Stimulated activated naive CD4-positive, alpha-beta T cell treated with Interleukin-2 at 50 U/mL for 16 hours (primary cell): ENCODE measurements at regions not wholly inside any gene's neighbourhood (a gene's known extent, or its start where the extent isn't known, plus 50 kb on each side); places are given as distances from the start of the nearest gene placed in this dataset.

Experiments used
- DNase-seq: peaks from one replicate; lab custom pipeline; 2025; lab: John Stamatoyannopoulos, UW

GRCh38 chr6:113464536-113464935 is 392.6 kb upstream of the MARCKS start:
- DNase-seq = no peak

DNA sequence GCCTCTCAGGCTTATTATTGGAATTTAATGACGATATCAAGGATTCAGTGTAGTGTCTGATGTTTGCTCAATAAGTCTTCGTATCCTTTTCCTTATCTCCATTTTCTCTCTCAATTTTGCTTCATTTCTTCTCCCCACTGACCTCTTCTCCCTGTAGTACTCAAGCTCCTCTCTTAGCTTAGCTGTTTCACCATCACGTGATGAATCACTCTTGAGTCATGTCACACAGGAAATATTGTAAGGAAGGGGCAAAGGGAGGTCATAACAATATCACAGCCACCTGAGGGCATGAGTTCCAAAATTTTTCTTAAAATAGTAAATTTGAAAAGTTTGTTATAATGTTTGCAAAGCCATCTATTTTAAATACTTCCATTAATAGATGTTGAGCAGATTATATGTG is 392.2 kb upstream of the MARCKS start:
- DNase-seq = no peak

- DNase-seq = no peak
Observed at GRCh38 chr6:113466526-113466925, 390.6 kb upstream of the MARCKS start.

DNA sequence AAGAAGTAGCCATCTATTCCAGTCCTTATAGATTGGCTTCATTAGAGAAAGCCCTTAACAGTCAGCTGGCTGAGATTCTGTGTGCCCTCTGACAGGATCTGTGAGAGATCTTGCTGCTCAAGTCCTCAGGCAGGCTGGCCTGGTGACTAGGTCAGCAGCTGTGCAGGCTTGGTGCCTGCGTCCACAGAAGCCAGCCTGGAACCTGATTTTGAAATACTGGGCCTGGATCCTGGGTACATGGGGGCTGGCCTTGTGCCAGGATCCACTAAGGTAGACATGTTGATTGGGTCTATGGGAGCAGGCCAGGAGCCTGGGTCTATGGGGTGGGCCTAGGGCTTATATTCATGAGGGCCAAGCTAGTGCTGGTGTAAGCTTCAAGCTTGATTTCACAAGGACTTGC is 381.8 kb upstream of the MARCKS start:
- DNase-seq = no peak

- DNase-seq = no peak
Observed at GRCh38 chr6:113476937-113477839, 380.0 kb upstream of the MARCKS start.

DNA sequence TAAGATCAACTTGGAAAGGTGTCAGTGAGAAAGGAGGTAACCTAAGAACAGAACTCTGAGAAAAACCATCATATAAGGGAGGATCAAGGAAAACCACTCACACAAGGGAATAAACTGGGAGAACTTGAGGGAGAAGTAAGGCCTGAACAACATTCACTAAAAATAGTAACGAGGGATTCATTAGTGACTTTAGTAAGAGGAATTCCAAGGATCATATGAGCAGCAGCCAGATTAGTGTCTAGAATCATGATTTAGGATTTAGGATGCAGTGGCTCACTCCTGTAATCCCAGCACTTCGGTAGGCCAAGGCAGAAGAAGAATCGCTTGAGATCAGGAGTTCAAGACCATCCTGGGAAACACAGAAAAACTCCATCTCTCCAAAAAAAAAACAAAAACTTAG is 376.5 kb upstream of the MARCKS start:
- no peak for DNase-seq

DNA sequence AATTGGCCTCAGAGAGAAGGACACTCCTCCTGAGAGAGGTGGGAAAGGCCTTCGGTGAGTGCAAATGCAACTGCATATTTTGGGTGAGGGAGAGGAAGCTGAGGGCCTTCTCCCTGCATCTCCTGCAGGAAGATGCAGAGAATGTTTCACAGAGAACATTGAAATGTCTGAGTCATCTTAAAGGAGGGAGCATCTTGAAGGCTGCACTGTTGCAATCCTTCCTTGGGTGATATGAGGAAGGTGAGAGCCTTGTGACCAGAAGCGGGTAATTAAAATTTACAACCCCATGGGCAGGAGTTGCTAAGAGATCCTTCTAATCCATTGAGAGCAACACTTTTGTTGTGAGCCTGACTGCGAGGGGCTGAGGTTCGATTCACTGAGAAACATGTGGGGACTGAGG is 375.7 kb upstream of the MARCKS start:
- no peak for DNase-seq

- DNase-seq = no peak
Observed at GRCh38 chr6:113481910-113482309, 375.2 kb upstream of the MARCKS start.

- DNase-seq = no peak
Observed at GRCh38 chr6:113482771-113483170, 374.4 kb upstream of the MARCKS start.

DNA sequence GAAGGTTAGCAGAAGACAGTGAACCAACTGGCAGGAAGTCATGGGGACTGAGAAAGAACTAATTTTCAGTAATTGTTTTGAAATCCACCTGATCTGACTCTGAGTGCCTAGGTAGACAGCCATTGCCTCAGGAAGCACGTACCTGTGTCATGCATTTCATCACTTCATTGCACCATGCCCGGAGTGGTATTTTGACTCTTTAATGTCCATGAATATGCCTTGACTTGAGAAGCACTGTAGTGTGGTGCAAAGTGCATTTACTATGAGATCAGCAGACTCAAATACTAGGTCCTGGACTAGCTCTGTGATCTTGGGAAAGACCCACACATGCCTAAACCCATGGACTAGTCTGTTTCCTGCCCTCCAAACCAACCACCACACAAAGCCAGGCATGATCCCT is 370.9 kb upstream of the MARCKS start:
- DNase-seq = no peak

DNA sequence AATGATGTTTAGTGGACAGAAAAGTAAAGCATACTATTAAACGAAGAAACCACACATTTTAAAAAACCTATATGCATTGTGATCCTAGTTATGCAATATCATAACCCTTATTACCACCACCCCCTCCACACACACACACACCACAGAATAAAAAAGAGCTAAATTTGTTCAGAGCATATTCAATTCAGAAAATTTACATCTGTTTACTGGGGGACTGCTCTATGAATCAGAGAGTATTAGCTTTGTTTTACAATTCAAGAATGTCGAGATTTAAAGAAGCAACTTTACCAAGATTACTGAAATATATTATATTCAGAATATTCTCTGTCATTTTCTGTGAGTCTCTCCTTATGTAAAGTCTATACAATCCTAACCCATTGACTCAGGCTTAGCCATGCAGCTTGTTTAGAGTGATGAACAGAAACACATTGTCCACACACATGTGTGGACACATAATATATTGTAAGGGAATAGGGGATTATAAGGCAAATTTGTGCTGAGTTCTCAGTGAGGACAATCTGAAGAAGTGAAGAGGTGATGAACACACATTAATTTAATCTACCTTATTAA is 369.6 kb upstream of the MARCKS start:
- DNase-seq = no peak

- DNase-seq = no peak
Observed at GRCh38 chr6:113488061-113488460, 369.1 kb upstream of the MARCKS start.

DNA sequence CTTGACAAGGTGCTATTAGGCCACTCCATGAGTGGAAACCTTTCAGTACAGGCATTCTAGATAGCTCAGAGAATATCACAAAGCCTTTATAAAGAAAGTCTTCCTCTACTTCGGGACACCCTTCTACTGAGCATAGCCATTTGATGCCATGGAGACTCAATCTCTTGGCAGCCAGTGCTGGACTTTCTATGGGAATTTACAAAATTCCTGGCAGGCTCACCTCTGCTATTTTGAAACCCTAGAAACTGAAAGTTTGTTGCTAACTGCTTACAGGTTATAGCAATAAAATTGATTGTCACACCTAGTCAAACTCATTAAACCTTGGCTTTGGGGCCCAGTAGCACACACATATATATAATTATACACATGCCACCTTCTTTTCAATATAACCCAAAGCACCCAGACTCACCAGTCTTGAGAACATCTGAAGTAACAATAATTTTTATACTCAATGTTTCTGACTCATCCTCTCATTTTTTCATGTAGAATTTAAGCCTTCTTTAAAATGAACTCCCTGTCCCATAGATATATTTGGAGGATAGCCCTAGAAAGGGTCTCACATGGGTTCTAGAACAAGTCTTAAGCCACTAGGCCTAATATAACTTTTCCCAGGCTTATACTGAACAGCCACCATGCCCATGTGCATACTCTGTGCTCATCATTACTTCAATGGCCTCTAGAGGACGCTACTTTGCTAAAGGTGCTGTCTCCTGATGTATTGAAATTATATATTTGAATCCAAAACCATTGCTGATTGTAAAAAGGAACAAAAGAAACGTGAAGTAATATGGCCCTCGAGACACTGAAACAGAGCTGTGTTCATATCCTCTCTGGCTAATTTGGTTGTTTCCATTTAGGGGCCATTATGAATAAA is 368.1 kb upstream of the MARCKS start:
- no peak for DNase-seq

DNA sequence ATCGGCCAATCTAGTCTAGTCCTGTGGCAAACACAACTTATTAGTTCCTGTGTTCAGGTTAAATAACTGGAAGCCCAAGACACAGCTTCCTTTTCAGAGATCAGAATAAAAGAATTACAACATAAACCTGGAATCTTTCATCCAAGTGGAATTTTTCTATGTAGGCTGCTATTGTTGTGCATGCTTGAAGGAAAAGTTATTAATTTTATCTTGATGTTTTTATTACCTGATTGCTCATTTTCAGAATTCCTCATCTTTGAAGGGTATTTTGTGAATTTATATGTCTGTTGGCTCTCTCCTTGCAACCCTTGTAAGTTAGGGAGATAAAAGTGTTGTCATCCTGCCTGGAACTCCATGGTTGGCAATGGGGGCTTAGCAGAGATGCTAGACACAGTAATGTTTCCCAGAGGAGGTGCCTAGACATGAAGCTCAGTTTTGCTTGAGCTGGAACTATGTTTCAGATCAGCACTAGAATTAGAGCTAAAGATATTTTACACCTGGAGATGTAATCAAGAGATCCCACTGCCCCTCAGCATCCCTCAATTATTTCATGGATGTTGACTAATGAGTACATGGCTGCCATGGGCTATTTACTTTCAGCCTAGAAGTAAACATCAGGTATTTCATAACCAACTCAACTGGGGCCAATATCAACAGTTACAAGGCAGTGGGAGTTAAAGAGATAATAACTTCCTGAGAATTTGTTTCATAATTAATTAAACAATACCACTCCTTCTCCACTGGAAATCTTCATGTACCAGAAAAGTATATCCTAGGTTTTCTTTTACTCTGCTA is 367.0 kb upstream of the MARCKS start:
- DNase-seq = no peak

GRCh38 chr6:113491376-113491775 is 365.8 kb upstream of the MARCKS start:
- DNase-seq = no peak

- DNase-seq = no peak
Observed at GRCh38 chr6:113493991-113494390, 363.2 kb upstream of the MARCKS start.

DNA sequence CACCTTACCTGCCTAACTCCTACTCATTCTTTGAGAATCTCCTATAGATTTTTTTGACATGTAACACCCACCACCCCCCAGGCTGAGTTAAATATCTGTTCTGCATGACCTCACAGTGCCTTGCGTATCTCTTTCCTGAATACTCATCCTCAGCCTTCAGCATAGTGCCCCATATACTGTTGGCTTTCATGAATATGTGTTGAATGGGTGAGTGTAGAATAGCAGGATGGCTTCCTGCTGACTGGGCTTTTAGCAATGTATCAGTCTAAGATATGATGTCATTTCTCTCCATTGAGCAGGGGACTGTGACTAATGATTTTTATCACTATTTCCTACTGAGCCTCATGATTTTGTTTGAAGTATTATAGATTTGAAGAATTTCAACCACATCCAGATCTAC is 361.6 kb upstream of the MARCKS start:
- DNase-seq = no peak

DNA sequence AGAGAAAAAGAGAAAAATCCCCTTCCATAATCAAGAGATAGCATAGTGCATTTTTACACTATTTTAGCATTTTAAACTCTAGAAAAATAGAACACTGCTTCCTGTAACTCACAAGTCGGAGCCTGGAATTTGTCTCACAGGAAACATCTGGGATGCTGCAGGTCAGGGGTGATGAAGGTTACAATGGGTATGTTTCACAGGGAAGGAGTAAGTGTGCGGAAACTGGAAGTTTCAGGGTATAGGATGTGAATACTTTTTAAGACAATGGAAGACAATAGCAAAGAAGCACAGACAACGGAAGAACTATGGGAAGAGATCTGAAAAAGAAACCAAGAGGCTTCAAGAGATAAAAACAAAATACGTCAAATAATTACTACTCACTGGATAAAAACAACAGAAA is 361.0 kb upstream of the MARCKS start:
- DNase-seq = no peak

- DNase-seq = no peak
Observed at GRCh38 chr6:113500221-113500620, 356.9 kb upstream of the MARCKS start.

- no peak for DNase-seq
Observed at GRCh38 chr6:113505084-113505699, 352.0 kb upstream of the MARCKS start.

GRCh38 chr6:113508249-113508648 is 348.9 kb upstream of the MARCKS start:
- no peak for DNase-seq

DNA sequence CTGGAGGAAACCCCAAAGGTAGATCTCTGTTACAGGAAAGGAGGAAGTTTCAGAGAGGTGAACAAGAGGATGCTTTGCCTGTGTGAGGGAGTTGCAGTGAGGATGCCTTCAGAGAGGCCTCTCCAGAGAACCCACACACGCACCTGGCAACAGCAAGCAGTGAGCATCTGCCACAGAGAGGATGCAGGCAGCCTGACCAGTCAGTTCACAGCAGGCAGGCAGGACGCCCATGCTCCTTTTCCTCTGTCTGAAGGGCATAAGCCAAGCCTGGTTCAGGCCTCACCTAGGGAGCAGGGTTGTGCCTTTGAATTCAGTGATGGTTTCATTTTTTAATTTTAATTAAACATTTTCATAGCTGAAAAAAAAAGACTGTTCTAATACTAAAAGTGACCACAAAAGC is 346.0 kb upstream of the MARCKS start:
- no peak for DNase-seq
